ENCODE measurements at regions not wholly inside any gene's neighbourhood (a gene's known extent, or its start where the extent isn't known, plus 50 kb on each side); places are given as distances from the start of the nearest gene placed in this dataset.

- no peak for DNase-seq
Observed at GRCh38 chr11:115049796-115050195, 371.5 kb downstream of the NXPE2 start.

GRCh38 chr11:115050756-115051155 is 372.4 kb downstream of the NXPE2 start:
- no peak for DNase-seq

GRCh38 chr11:115051938-115052590 is 373.7 kb downstream of the NXPE2 start:
- DNase-seq = no peak

GRCh38 chr11:115052601-115053000 is 374.3 kb downstream of the NXPE2 start:
- DNase-seq = no peak

- no peak for DNase-seq
Observed at GRCh38 chr11:115054570-115055538, 376.5 kb downstream of the NXPE2 start.

- DNase-seq = no peak
Observed at GRCh38 chr11:115056514-115056913, 378.2 kb downstream of the NXPE2 start.

- no peak for DNase-seq
Observed at GRCh38 chr11:115060840-115061239, 382.5 kb downstream of the NXPE2 start.

GRCh38 chr11:115065314-115065713 is 387.0 kb downstream of the NXPE2 start:
- DNase-seq = no peak

GRCh38 chr11:115065830-115066664 is 387.7 kb downstream of the NXPE2 start:
- no peak for DNase-seq

GRCh38 chr11:115067471-115067870 is 389.1 kb downstream of the NXPE2 start:
- DNase-seq = no peak

- DNase-seq = no peak
Observed at GRCh38 chr11:115067900-115068530, 389.7 kb downstream of the NXPE2 start.

GRCh38 chr11:115069599-115069998 is 391.3 kb downstream of the NXPE2 start:
- no peak for DNase-seq

GRCh38 chr11:115075356-115075755 is 397.0 kb downstream of the NXPE2 start:
- DNase-seq = no peak

GRCh38 chr11:115077740-115078139 is 399.4 kb downstream of the NXPE2 start:
- no peak for DNase-seq

- no peak for DNase-seq
Observed at GRCh38 chr11:115078461-115079438, 400.4 kb downstream of the NXPE2 start.

- no peak for DNase-seq
Observed at GRCh38 chr11:115080923-115081680, 402.8 kb downstream of the NXPE2 start.

GRCh38 chr11:115081972-115082371 is 403.6 kb downstream of the NXPE2 start:
- no peak for DNase-seq

GRCh38 chr11:115083144-115083806 is 404.9 kb downstream of the NXPE2 start:
- no peak for DNase-seq

- no peak for DNase-seq
Observed at GRCh38 chr11:115084231-115084630, 405.9 kb downstream of the NXPE2 start.

Data from hematopoietic multipotent progenitor cell treated with erythropoietin and hydrocortisone succinate and interleukin-3 and kit ligand, for 4 days (in vitro differentiated cells).